Stomach smooth muscle (tissue), 2 donors: ENCODE measurements at regions not wholly inside any gene's neighbourhood (a gene's known extent, or its start where the extent isn't known, plus 50 kb on each side); places are given as distances from the start of the nearest gene placed in this dataset.

Experiments
- H3K27ac ChIP-seq: one replicate; pipeline ENCODE4 v1.7.0; 2013; ENCODE audit warnings: mild to moderate bottlenecking, low read length, inconsistent platforms
- H3K27me3 ChIP-seq, 2 donors: one replicate each; pipeline ENCODE4 v1.7.0; 2013; ENCODE audit warnings: low read length in 2 of 2; ENCODE audit not compliant: insufficient read depth in 2 of 2, control insufficient read depth in 1 of 2
- H3K36me3 ChIP-seq, 2 donors: one replicate each; pipeline ENCODE4 v1.7.0; 2013; ENCODE audit warnings: low read length in 2 of 2; ENCODE audit not compliant: control insufficient read depth in 2 of 2, insufficient read depth in 2 of 2
- H3K4me1 ChIP-seq: one replicate; pipeline ENCODE4 v1.7.0; 2013; ENCODE audit warnings: low read length; ENCODE audit not compliant: control insufficient read depth, insufficient read depth
- H3K4me3 ChIP-seq, 2 donors: one replicate each; pipeline ENCODE4 v1.7.0; 2013; ENCODE audit warnings: low read length in 2 of 2
- H3K9ac ChIP-seq, 2 donors: one replicate each; pipeline ENCODE4 v1.7.0; 2013; ENCODE audit warnings: low read length in 2 of 2, mild to moderate bottlenecking in 1 of 2
- H3K9me3 ChIP-seq, 2 donors: one replicate each; pipeline ENCODE4 v1.7.0; 2013; ENCODE audit warnings: low read length in 2 of 2; ENCODE audit not compliant: control insufficient read depth in 2 of 2
- donor health status: healthy.
- donor health status: Pancreatic carcinoma.

- no peak overlapping the region for H3K27ac ChIP-seq
Measured at GRCh38 chr3:25040748-25041147, 387.3 kb upstream of the RARB start.

GRCh38 chr3:25041871-25042584, 386.0 kb upstream of the RARB start:
- H3K4me1 ChIP-seq, result peaks cover 6% of the 10 kb centered on the region
- no peaks in the 10 kb centered on the region for H3K36me3 ChIP-seq
- H3K9me3 ChIP-seq, result no peaks in the 10 kb centered on the region
- no peak overlapping the region for H3K27ac ChIP-seq
- no peak overlapping the region for H3K9ac ChIP-seq
- H3K4me3 ChIP-seq, result no peak overlapping the region
- no peaks in the 10 kb centered on the region for H3K27me3 ChIP-seq

More at GRCh38 chr3:25040748-25041147, 387.3 kb upstream of the RARB start:
- Histone ChIP-seq H3K9ac (no peak overlapping the region), H3K27me3 (no peaks in the 10 kb centered on the region), H3K4me3 (no peak overlapping the region), H3K4me1 (peaks cover 9% of the 10 kb centered on the region), H3K36me3 (no peaks in the 10 kb centered on the region), H3K9me3 (no peaks in the 10 kb centered on the region)

- no peak overlapping the region for H3K4me3 ChIP-seq
- H3K27ac ChIP-seq, result no peak overlapping the region
- H3K27me3 ChIP-seq, result no peaks in the 10 kb centered on the region
- H3K36me3 ChIP-seq, result no peaks in the 10 kb centered on the region
- no peaks in the 10 kb centered on the region for H3K4me1 ChIP-seq
- H3K9me3 ChIP-seq, result no peaks in the 10 kb centered on the region
- H3K9ac ChIP-seq, result no peak overlapping the region
Measured at GRCh38 chr3:25043177-25043576, 384.9 kb upstream of the RARB start.

GRCh38 chr3:25043749-25044148, 384.3 kb upstream of the RARB start:
- Histone ChIP-seq H3K4me3 (no peak overlapping the region), H3K36me3 (no peaks in the 10 kb centered on the region), H3K27me3 (no peaks in the 10 kb centered on the region), H3K9me3 (no peaks in the 10 kb centered on the region), H3K9ac (no peak overlapping the region), H3K27ac (no peak overlapping the region), H3K4me1 (no peaks in the 10 kb centered on the region)

DNA sequence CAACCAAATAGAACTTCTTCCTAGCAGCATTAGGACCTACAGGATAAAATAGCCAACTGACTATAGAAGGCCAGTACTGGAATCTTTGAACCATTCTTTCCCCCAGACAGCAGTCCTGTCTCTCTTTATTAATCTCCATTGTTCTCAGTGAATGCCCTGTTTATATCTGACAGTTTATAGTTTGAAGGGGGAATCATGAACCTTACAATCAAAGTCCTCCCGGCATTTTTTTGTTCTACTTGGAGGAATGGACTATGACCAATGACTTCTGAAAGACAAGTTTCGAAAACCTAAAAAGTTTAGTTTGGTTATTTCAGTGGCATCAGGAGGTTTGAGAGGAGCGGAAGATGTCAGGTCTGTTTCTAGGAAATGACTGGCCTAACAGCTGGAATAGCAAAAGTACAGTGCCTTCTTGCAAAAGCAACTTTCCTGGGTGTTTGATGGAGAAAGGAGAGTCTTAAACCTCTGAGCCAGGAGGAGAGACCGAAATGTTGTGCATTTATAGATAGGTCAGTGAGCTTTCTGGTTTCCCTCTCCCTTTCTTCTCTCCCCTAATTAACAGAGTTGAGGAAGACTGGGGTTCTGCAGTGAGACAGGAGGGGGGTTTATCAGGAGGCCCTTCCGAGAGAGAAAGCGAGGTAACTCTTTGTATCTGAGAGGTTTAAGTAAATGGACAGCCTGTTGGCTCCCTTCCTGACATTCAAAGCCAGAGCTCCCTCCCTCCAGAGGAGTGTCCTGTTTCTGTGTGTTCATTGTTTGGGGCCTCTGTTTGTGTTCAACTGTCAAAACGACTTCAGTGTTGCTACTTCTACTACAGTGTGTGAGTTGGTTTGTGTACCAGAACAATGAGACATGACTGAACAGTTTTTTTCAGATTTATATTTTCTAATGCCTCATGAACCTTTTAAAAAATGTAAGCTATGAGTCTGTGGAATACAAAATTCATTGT, 383.0 kb upstream of the RARB start:
- Histone ChIP-seq H3K27me3 (no peaks in the 10 kb centered on the region), H3K9ac (no peak overlapping the region), H3K9me3 (no peaks in the 10 kb centered on the region), H3K36me3 (no peaks in the 10 kb centered on the region), H3K4me3 (no peak overlapping the region), H3K4me1 (no peaks in the 10 kb centered on the region), H3K27ac (no peak overlapping the region)

DNA sequence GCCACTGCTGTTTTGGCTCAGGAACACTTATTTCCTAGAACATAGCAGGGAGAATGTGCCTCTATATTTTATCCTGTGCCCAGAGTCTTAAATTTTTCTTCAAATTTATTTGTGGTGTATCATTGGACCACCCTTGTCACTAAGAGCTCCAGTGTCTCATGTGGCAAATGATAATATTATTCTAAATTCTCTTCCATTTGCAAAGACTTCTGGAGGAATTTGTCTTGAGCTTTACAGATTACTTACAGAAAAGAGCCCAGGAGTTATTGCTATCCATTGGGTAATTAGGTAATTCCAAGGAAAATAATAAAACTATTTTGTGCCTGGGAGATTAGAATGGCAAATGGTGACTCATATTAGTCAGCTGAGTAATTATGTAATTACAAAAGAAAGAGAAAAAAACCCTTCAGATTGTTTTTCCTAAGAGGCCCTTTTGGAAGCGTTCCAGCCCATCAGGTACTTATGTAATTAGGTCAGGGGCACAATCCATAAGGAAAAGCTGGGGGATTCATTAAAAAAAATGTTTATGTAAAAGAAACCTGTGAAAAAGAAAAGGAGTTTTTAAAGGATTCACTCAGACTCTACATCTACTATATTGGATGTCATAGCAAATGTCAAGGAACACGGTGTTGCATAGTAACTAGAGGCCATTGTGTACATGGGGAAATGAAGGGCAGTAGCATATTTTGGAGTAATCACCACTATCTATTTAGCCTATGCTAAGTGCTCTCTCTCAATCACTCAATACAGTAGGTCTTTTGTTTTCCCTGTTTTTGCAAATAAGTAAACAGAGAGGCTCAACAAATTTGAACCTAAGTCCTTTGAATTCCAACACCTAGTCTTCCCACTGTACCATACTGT, 380.9 kb upstream of the RARB start:
- no peaks in the 10 kb centered on the region for H3K4me1 ChIP-seq
- no peaks in the 10 kb centered on the region for H3K9me3 ChIP-seq

GRCh38 chr3:25049304-25049703, 378.8 kb upstream of the RARB start:
- H3K27me3 ChIP-seq, result no peaks in the 10 kb centered on the region
- H3K9ac ChIP-seq, result no peak overlapping the region
- H3K4me1 ChIP-seq, result no peaks in the 10 kb centered on the region
- no peak overlapping the region for H3K4me3 ChIP-seq
- H3K27ac ChIP-seq, result no peak overlapping the region
- H3K9me3 ChIP-seq, result no peaks in the 10 kb centered on the region
- no peaks in the 10 kb centered on the region for H3K36me3 ChIP-seq

More for the DNA sequence above, 380.9 kb upstream of the RARB start:
- Histone ChIP-seq H3K4me3 (no peak overlapping the region), H3K27me3 (no peaks in the 10 kb centered on the region), H3K27ac (no peak overlapping the region), H3K9ac (no peak overlapping the region), H3K36me3 (no peaks in the 10 kb centered on the region)

GRCh38 chr3:25053360-25053759, 374.7 kb upstream of the RARB start:
- Histone ChIP-seq H3K4me1 (no peaks in the 10 kb centered on the region), H3K27ac (no peak overlapping the region)

GRCh38 chr3:25056036-25056755, 371.9 kb upstream of the RARB start:
- no peak overlapping the region for H3K9ac ChIP-seq
- H3K4me1 ChIP-seq, result no peaks in the 10 kb centered on the region
- no peak overlapping the region for H3K4me3 ChIP-seq
- no peak overlapping the region for H3K27ac ChIP-seq
- no peaks in the 10 kb centered on the region for H3K9me3 ChIP-seq
- H3K27me3 ChIP-seq, result no peaks in the 10 kb centered on the region
- no peaks in the 10 kb centered on the region for H3K36me3 ChIP-seq

More at GRCh38 chr3:25053360-25053759, 374.7 kb upstream of the RARB start:
- H3K9me3 ChIP-seq, result no peaks in the 10 kb centered on the region
- H3K4me3 ChIP-seq, result no peak overlapping the region
- no peak overlapping the region for H3K9ac ChIP-seq
- H3K27me3 ChIP-seq, result no peaks in the 10 kb centered on the region
- no peaks in the 10 kb centered on the region for H3K36me3 ChIP-seq

DNA sequence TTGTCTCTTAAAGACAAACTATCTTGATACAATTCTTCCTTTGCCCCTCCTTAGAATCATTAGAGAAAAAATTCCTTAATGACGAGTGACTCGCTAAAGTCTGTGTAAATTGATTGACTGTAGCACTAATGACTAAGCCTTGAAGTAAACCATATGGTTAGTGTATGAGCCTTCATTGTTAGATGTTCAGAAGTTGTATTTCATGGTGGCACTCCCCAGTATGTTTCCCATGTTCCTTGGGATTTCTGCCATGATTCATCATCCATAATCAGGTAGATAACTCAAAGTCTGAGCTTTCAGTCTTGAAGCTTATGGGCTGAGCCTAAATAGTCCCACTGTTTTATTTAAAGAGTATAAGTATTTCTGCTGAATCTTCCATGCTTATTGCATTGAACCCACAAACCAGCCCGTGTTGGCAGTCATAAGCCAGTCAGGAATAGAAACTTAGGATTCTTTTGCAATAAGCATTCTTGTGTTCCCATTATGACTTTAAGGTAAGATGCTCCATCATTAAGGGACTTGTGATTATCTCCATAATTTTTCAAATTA, 371.2 kb upstream of the RARB start:
- H3K9ac ChIP-seq, result no peak overlapping the region
- no peaks in the 10 kb centered on the region for H3K36me3 ChIP-seq
- H3K9me3 ChIP-seq, result no peaks in the 10 kb centered on the region
- no peaks in the 10 kb centered on the region for H3K4me1 ChIP-seq
- H3K4me3 ChIP-seq, result no peak overlapping the region
- H3K27ac ChIP-seq, result no peak overlapping the region
- H3K27me3 ChIP-seq, result no peaks in the 10 kb centered on the region
